ENCODE measurements at regions not wholly inside any gene's neighbourhood (a gene's known extent, or its start where the extent isn't known, plus 50 kb on each side); places are given as distances from the start of the nearest gene placed in this dataset.

GRCh38 chr3:44013967-44014366 lies 227.7 kb upstream of the TOPAZ1 start:
- intact Hi-C loops (cut with micrococcal nuclease): no loop called here
- Mint-ChIP-seq H3K4me3 (no peak overlapping the region), H3K27ac (no peak overlapping the region), H3K27me3 (peaks cover 28% of the 10 kb centered on the region), H3K36me3 (no peaks in the 10 kb centered on the region), H3K4me1 (ENCODE audit: low read depth) (no peaks in the 10 kb centered on the region), H3K9me3 (no peaks in the 10 kb centered on the region)
- ChIA-PET POLR2A (no interaction called here), CTCF (no interaction called here)
- DNase-seq: no peak

DNA sequence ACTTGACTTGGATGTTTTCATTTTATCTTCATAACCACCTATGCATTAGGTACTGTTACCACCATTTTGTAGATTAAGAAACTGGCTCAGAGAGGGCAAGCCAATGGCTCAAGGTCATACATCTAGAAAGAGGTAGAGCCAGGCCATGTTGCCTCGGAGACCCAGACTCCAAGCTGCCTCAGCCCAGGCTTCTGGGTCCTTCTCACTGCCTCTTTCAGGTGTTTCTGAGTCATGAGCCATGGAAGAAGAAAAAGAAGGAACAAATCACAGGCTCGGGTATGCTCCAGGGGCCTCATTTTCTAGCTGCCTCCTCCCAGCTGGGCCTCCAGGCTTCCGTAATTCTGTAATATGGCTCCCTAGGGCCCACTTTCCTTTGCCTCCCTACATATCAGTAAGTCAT lies 226.5 kb upstream of the TOPAZ1 start:
- no peaks in the 10 kb centered on the region for H3K4me1 Mint-ChIP-seq (ENCODE audit: low read depth)

DNA sequence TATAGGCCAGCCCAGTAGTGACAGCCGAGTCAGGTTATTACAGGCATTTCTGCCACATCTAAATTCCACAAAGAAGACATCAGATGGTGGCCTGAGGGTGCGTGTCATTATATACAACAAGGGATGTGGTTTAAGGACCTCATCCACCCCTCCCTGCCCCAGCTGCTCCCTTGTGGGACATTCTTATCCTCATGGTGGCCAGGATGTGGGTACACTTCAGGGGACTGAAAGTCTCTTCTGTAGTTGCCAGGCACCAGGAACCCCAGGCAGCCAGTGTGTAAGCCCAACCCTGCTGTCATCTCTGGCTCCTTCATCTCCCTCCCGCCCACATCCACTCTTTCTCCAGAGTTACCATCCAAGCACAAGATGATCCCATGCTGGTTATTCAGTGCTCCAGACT lies 224.9 kb upstream of the TOPAZ1 start:
- Mint-ChIP-seq H3K27ac (no peak overlapping the region), H3K4me1 (ENCODE audit: low read depth) (peaks cover 2% of the 10 kb centered on the region)
- POLR2A ChIA-PET: no interaction called here

More for the DNA sequence above, 226.5 kb upstream of the TOPAZ1 start:
- Mint-ChIP-seq H3K27ac (no peak overlapping the region), H3K36me3 (no peaks in the 10 kb centered on the region), H3K4me3 (no peak overlapping the region), H3K27me3 (peaks cover 34% of the 10 kb centered on the region), H3K9me3 (no peaks in the 10 kb centered on the region)
- intact Hi-C loops (cut with micrococcal nuclease): no loop called here
- CTCF ChIA-PET: interaction anchor here (0.7 kb wide), 1 partner anchor 45 kb away, joined by 3 read pairs; no protein-coding TSS in a partner anchor
- POLR2A ChIA-PET: no interaction called here
- no peak for DNase-seq

DNA sequence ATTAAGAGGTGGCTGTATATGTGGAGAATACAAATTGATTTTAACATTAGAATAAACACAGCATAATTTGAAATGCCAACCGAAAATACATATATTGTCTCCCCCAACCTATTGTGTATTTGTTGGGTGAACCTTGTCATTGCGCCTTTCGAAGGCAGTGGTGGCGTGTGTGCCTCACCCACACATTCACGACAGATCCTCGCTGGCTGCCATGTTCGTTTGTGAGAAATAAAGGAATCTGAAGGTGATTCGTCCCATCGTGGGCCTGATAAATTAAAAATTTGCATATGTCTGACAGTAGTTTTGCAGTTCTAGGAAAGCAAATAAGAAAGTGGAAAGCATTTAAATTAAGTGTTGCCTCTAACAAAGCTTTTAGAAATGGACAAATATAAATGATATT lies 222.8 kb upstream of the TOPAZ1 start:
- Mint-ChIP-seq H3K9me3 (no peaks in the 10 kb centered on the region), H3K27me3 (peaks cover 41% of the 10 kb centered on the region), H3K4me3 (no peak overlapping the region), H3K36me3 (no peaks in the 10 kb centered on the region), H3K27ac (no peak overlapping the region), H3K4me1 (ENCODE audit: low read depth) (peaks cover 5% of the 10 kb centered on the region)
- ChIA-PET POLR2A (no interaction called here), CTCF (interaction anchor here (1.8 kb wide), 1 partner anchor 180 kb away, joined by 4 read pairs; no protein-coding TSS in a partner anchor)
- no peak for DNase-seq
- intact Hi-C loops (cut with micrococcal nuclease): no loop called here

More for the DNA sequence above, 224.9 kb upstream of the TOPAZ1 start:
- H3K27me3 Mint-ChIP-seq: peaks cover 37% of the 10 kb centered on the region
- no peaks in the 10 kb centered on the region for H3K9me3 Mint-ChIP-seq
- no peak for DNase-seq
- H3K4me3 Mint-ChIP-seq: no peak overlapping the region
- intact Hi-C loops (cut with micrococcal nuclease): no loop called here
- CTCF ChIA-PET: no interaction called here
- H3K36me3 Mint-ChIP-seq: no peaks in the 10 kb centered on the region

DNA sequence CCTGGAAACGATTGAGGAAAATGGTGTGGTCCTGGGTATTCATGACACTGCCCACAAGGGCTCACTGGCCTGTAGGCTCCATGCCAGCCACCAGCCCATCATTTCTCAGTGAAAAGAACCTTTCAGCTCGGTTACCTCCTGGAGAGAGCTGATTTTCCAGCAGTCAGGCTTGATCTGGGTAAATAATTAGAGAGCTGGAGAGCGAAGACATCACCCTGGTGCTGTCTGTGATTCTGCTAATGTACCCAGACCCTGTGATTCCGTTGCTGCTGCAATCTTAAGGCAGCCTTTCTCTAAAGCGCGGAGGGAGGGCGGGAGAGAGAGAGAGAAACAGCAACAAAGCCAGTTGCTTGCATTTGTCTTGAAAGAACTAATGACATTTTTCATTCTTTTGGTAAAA lies 221.9 kb upstream of the TOPAZ1 start:
- Mint-ChIP-seq H3K9me3 (no peaks in the 10 kb centered on the region), H3K27ac (no peak overlapping the region), H3K27me3 (peaks cover 46% of the 10 kb centered on the region), H3K36me3 (no peaks in the 10 kb centered on the region), H3K4me1 (ENCODE audit: low read depth) (peaks cover 5% of the 10 kb centered on the region), H3K4me3 (no peak overlapping the region)
- intact Hi-C loops (cut with micrococcal nuclease): no loop called here
- ChIA-PET CTCF (interaction anchor here (1.8 kb wide), 1 partner anchor 179 kb away, joined by 4 read pairs; no protein-coding TSS in a partner anchor), POLR2A (no interaction called here)
- no peak for DNase-seq

DNA sequence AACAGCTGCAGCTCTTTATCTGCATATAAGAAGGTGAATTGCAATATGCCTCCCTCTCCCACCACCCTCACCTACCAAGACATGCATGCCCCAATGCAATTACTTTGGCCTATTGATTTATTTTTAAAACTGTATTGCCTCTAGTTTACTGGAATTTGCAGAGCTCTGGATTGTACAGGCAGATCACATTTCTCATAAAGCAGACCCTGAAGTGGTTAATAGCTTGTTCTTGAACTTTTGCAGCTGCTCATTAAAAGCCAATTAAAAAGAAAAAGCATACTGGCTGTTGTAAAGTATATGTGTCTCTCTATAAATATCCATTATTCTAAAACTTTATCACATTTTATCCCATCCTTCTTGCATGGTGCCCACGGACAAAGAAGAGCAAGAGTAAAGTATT lies 221.5 kb upstream of the TOPAZ1 start:
- no peak overlapping the region for H3K27ac Mint-ChIP-seq
- DNase-seq: no peak
- POLR2A ChIA-PET: no interaction called here
- peaks cover 5% of the 10 kb centered on the region for H3K4me1 Mint-ChIP-seq (ENCODE audit: low read depth)
- intact Hi-C loops (cut with micrococcal nuclease): no loop called here
- H3K36me3 Mint-ChIP-seq: no peaks in the 10 kb centered on the region
- H3K27me3 Mint-ChIP-seq: peaks cover 44% of the 10 kb centered on the region
- no peaks in the 10 kb centered on the region for H3K9me3 Mint-ChIP-seq
- CTCF ChIA-PET: interaction anchor here (1.8 kb wide), 1 partner anchor 179 kb away, joined by 4 read pairs; no protein-coding TSS in a partner anchor
- no peak overlapping the region for H3K4me3 Mint-ChIP-seq

DNA sequence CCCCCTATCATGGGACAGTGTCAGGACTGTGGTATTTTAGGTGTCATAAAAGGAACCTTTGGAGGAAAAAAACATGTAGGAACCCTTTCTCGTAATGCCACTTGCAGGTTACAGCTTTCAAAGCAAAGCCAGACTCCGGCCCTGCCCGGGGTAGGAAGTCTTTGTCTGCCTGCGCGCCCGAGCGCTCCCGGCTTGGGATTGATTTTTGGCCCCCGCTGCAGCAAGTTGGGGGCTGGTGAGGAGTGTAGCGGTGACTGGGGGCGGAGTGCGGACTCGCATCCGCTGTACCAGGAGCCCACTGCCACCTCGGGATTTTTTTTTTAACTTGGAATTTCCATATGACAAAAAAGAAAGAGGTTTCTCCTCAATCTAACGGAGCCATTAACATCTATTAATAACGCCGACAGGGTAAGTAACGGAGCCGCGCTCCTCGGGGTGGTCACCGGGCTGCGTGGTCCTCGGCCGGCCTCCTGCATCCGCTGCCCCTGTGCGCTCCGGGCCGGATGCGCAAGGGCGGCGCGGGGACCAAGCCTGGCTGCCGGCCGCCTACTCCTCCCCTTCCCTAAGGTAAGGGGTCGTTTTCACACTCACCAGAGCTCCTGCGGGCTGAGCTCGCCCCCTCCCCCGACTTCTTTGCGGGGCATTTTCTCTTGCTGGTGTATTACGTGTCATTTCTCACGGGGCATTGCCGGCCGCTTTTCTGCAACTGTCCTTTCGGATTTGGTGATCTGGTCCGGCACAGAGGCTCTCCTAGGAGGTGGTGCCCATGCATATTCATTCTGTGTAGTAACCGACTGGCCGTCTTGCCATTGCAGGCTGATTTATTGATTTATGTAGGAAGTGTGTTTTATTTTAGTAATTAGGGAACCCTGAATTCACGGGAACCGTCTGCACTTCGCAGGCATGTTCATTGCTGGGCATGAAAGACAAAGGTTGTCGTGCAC lies 219.8 kb upstream of the TOPAZ1 start:
- no peak for DNase-seq
- no peak overlapping the region for H3K27ac Mint-ChIP-seq
- ChIA-PET POLR2A (interaction anchor here (0.7 kb wide), 1 partner anchor 130 kb away, joined by 3 read pairs; no protein-coding TSS in a partner anchor), CTCF (no interaction called here)
- no peaks in the 10 kb centered on the region for H3K36me3 Mint-ChIP-seq
- no peaks in the 10 kb centered on the region for H3K9me3 Mint-ChIP-seq
- H3K4me1 Mint-ChIP-seq (ENCODE audit: low read depth): peaks cover 5% of the 10 kb centered on the region
- H3K27me3 Mint-ChIP-seq: peaks cover 50% of the 10 kb centered on the region
- intact Hi-C loops (cut with micrococcal nuclease): no loop called here
- peak overlapping the region; percentile 1 for H3K4me3 Mint-ChIP-seq

- Mint-ChIP-seq H3K36me3 (no peaks in the 10 kb centered on the region), H3K9me3 (no peaks in the 10 kb centered on the region), H3K27ac (no peak overlapping the region), H3K27me3 (peaks cover 41% of the 10 kb centered on the region), H3K4me1 (ENCODE audit: low read depth) (peaks cover 5% of the 10 kb centered on the region), H3K4me3 (no peak overlapping the region)
- CTCF ChIA-PET: no interaction called here
- POLR2A ChIA-PET: no interaction called here
- intact Hi-C loops (cut with micrococcal nuclease): no loop called here
- no peak for DNase-seq
Observed at GRCh38 chr3:44023961-44024593, 217.6 kb upstream of the TOPAZ1 start.

GRCh38 chr3:44026220-44026865 lies 215.3 kb upstream of the TOPAZ1 start:
- intact Hi-C loops (cut with micrococcal nuclease): no loop called here
- H3K27ac Mint-ChIP-seq: no peak overlapping the region
- H3K4me1 Mint-ChIP-seq (ENCODE audit: low read depth): peaks cover 4% of the 10 kb centered on the region
- ChIA-PET CTCF (no interaction called here), POLR2A (no interaction called here)
- no peak overlapping the region for H3K4me3 Mint-ChIP-seq
- H3K27me3 Mint-ChIP-seq: peaks cover 26% of the 10 kb centered on the region
- H3K9me3 Mint-ChIP-seq: no peaks in the 10 kb centered on the region
- no peaks in the 10 kb centered on the region for H3K36me3 Mint-ChIP-seq
- no peak for DNase-seq

- peaks cover 13% of the 10 kb centered on the region for H3K27me3 Mint-ChIP-seq
- CTCF ChIA-PET: no interaction called here
- intact Hi-C loops (cut with micrococcal nuclease): no loop called here
Observed at GRCh38 chr3:44029100-44029499, 212.6 kb upstream of the TOPAZ1 start.

DNA sequence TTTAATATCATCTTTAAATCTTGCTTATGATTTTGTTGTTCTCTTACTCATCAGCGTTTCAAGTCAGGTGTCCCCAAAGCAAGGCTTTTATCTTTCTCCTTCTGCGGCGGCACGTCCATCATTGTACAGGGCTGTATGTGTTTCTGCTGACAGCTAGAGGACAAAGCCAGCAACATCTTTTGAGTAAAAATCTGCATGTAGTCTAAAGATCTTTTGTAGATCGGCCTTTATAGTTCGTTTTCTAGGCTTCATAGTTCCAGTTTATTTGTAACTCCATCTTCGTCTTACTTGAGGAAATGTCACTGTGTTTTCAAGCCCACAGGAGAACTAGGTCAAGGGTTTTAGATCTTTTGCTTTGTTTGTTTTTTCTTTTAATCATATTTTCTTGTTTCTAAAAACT lies 211.4 kb upstream of the TOPAZ1 start:
- POLR2A ChIA-PET: no interaction called here
- H3K9me3 Mint-ChIP-seq: no peaks in the 10 kb centered on the region
- DNase-seq: no peak
- H3K36me3 Mint-ChIP-seq: no peaks in the 10 kb centered on the region
- H3K27ac Mint-ChIP-seq: no peak overlapping the region
- H3K27me3 Mint-ChIP-seq: peaks cover 10% of the 10 kb centered on the region
- H3K4me3 Mint-ChIP-seq: no peak overlapping the region
- CTCF ChIA-PET: no interaction called here
- no peaks in the 10 kb centered on the region for H3K4me1 Mint-ChIP-seq (ENCODE audit: low read depth)
- intact Hi-C loops (cut with micrococcal nuclease): no loop called here

More at GRCh38 chr3:44029100-44029499, 212.6 kb upstream of the TOPAZ1 start:
- DNase-seq: no peak
- POLR2A ChIA-PET: no interaction called here
- H3K4me1 Mint-ChIP-seq (ENCODE audit: low read depth): no peaks in the 10 kb centered on the region
- no peak overlapping the region for H3K27ac Mint-ChIP-seq
- H3K36me3 Mint-ChIP-seq: no peaks in the 10 kb centered on the region
- no peaks in the 10 kb centered on the region for H3K9me3 Mint-ChIP-seq
- H3K4me3 Mint-ChIP-seq: no peak overlapping the region

DNA sequence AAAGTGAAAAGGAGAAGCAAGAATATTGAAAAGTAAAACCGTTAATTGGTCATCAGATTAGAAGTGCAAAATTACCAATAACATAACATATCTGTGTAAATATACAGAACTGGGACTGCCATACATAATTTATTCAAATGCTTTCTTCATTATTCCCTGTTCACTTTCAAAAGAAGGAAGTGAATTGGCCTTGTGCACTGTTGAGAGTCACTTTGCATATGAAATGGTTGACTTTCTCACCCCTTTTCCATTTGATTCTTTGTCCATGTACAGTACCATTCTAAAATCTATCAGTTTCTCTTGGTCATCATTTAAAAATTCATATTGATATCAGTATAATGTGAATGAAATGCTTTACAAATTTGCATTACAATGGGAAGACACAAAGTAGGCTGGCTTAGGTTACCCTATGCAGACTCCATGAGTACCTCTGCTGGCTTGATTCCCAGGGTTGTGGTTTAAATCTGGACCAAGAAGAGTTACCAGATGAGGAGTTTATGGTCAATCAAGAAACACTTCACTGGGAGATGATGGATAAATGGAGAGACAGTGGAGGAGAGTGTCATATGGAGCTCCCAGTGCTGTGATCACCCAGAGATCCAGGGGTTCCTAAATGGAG lies 210.9 kb upstream of the TOPAZ1 start:
- H3K36me3 Mint-ChIP-seq: no peaks in the 10 kb centered on the region
- no peaks in the 10 kb centered on the region for H3K9me3 Mint-ChIP-seq
- no peaks in the 10 kb centered on the region for H3K4me1 Mint-ChIP-seq (ENCODE audit: low read depth)
- peaks cover 8% of the 10 kb centered on the region for H3K27me3 Mint-ChIP-seq
- no peak for DNase-seq
- intact Hi-C loops (cut with micrococcal nuclease): no loop called here
- POLR2A ChIA-PET: no interaction called here
- no peak overlapping the region for H3K4me3 Mint-ChIP-seq
- CTCF ChIA-PET: no interaction called here
- H3K27ac Mint-ChIP-seq: no peak overlapping the region
